Fibroblast of pulmonary artery (primary cell): ENCODE measurements at regions not wholly inside any gene's neighbourhood (a gene's known extent, or its start where the extent isn't known, plus 50 kb on each side); places are given as distances from the start of the nearest gene placed in this dataset.

ENCODE experiments used
- DNase-seq: peaks from one replicate; pipeline ENCODE4 v3.0.0-alpha.2; 2010; ENCODE audit warnings: low read depth
- H3K4me3 ChIP-seq: replicated peaks from 2 replicates; pipeline ENCODE4 v1.5.1; 2011; ENCODE audit warnings: low read depth, mild to moderate bottlenecking, control low read depth, low read length, moderate library complexity
- TF ChIP-seq, protein P1 (sequence below): IDR thresholded peaks from 2 replicates; pipeline ENCODE4 v1.5.1; 2011; ENCODE audit warnings: mild to moderate bottlenecking, control low read depth, low read length, inconsistent platforms; ENCODE audit errors: missing control alignments

DNA sequence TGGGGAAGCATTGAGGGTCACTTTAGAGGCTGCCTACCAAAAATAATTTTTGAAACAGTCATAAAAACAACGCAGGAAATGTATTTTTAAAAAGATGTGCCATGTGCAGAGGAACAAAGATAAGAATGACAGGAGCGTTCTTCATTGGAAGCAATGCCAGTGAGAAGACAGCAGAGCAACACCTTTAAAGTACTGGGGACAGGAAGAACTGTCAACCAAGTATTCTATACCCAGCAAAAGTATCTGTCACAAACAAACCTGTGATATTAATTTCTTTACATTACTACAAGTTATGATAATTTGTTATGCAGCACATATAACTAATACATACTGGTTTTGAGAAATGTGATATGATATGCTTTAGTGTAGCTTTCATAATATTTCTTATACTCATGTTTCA is 675.6 kb downstream of the IRX1 start:
- no peak for DNase-seq
- TF ChIP-seq, protein P1, sequence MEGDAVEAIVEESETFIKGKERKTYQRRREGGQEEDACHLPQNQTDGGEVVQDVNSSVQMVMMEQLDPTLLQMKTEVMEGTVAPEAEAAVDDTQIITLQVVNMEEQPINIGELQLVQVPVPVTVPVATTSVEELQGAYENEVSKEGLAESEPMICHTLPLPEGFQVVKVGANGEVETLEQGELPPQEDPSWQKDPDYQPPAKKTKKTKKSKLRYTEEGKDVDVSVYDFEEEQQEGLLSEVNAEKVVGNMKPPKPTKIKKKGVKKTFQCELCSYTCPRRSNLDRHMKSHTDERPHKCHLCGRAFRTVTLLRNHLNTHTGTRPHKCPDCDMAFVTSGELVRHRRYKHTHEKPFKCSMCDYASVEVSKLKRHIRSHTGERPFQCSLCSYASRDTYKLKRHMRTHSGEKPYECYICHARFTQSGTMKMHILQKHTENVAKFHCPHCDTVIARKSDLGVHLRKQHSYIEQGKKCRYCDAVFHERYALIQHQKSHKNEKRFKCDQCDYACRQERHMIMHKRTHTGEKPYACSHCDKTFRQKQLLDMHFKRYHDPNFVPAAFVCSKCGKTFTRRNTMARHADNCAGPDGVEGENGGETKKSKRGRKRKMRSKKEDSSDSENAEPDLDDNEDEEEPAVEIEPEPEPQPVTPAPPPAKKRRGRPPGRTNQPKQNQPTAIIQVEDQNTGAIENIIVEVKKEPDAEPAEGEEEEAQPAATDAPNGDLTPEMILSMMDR, result no peak
- H3K4me3 ChIP-seq, result no peak overlapping the region

DNA sequence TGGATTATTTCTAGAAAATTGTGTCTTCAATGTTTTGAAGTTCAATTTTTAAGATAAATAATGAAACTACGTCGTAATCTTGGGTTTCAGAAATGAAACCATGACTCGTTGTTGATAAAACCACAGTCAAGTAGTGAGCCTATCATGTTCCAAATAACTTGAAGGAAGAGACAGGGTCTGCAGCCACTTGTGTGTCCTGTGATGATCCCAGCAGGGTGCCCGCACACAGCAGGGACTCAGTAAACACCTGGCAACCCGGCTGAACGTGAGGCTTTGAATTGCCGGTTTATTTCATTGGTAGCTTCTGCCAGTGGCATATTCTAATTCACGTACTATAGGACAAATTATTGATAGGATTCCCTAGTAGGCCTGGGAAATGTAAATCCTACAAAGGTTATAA is 679.6 kb downstream of the IRX1 start:
- DNase-seq, result no peak
- no peak overlapping the region for H3K4me3 ChIP-seq
- TF ChIP-seq, protein P1, result no peak

DNA sequence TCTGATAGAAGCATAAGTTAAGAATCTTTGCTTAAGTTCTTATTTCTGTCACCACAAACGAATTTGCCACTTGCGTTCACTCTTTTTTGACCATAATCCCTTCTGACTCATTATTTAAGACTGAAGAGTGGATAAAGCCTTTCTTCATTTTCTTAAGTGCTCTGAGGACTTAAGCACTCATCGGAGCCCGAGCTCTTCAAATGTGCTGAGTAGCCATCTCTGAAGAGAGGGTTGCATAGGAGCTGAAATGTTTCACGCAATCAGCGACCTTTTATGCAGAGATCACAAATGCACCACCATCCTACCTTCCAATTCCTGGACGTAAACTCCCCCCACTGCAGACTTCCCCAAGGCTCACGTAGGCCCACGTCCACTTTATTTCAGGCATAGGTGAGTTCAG is 699.2 kb downstream of the IRX1 start:
- DNase-seq, result no peak
- TF ChIP-seq, protein P1, result no peak
- H3K4me3 ChIP-seq, result no peak overlapping the region

DNA sequence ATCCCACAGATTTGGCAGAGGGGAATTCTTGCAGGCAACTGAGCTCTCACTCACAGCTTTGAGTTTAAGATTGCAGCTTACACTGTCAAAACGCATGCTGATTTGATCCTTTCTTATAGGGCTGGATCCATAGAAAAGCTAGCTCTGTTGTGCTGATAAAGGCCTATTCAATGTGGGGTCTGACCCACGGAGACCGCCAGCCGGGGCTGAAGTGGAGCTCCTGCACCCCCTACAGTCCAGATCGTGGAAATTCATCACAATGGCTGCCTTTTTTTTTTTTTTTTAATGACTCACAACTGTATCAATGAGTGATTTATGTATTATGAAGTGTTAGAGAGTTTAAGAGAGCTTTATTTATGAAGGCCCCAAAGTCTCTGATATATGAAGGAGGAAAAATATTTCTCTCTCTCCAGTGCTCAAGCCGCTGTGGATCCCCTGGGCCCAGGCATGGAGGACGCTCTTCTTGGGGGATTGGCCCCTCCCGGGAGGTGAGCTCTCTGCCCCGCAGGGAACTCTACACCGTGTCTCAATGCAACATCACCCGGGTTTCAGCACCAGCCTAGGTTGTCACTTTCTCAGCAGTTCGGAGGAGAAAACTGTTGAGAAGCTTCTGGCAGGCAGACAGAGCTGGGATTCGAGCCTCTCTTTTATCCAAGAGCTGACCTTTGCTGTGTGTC is 700.2 kb downstream of the IRX1 start:
- TF ChIP-seq, protein P1, result peak; percentile 18
- DNase-seq, result peak; percentile 12

DNA sequence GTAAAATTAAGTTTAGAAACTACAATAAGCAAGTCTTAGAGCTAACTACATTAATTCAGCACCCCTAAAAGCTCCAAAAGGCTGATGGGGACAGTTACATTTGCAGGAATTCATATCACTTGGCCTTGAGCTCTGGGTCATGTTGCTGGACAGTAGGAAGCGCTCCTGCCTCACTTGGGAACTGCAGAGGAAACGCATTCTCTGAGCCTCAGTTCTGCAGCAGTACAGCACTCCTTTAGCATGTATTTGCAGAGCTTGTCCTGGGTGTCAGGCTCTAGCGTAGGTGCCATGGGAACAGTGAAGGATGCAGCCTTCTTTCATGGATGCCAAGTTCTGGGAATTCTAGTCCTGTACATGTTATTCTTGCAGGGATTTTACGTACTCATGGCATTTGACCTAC is 710.4 kb downstream of the IRX1 start:
- H3K4me3 ChIP-seq, result no peak overlapping the region
- no peak for DNase-seq
- TF ChIP-seq, protein P1, result no peak

More for the DNA sequence above, 700.2 kb downstream of the IRX1 start:
- no peak overlapping the region for H3K4me3 ChIP-seq

DNA sequence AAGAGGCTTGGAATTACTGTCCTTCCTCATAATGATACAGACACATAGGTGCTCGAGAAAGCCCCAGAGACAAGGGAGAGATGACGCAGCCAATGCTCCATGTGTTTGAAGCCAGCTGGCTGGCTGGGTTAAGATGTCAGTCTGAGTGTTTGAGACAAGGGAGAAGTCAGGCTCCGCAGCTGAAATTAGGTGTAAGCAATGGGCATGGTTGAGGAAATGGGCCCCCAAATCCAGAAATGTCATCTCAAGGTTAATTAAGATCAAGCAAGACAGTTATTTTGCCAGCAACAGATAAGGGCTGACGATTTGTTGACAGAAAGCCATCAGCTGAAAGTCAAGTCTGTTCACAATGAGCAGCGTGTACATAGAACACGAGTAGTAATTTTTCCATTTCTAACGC is 713.4 kb downstream of the IRX1 start:
- H3K4me3 ChIP-seq, result no peak overlapping the region
- TF ChIP-seq, protein P1, result no peak

DNA sequence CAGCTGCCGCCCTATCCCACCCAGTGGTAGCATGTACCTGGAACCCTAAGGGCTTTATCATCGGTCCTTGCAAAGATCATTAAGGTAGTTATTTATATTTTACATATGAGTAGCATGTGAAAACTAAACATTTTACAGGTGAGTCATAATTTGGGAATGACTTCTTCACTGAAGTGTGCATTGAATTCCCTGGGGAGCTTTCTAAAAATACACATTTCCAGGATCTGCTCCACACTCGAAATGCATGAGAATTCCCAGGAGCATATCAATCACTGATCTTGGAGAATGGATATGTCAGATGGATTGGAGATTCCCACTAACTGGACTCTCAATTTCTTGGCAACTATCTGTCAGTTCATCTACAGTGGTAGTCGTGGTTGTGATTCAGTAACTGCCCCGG is 717.5 kb downstream of the IRX1 start:
- no peak for DNase-seq
- TF ChIP-seq, protein P1, result no peak
- H3K4me3 ChIP-seq, result no peak overlapping the region

More for the DNA sequence above, 713.4 kb downstream of the IRX1 start:
- DNase-seq, result no peak
